SIG-M5 treated with dmso at 0.1 percent for 504 hours (cell line): ENCODE measurements at regions not wholly inside any gene's neighbourhood (a gene's known extent, or its start where the extent isn't known, plus 50 kb on each side); places are given as distances from the start of the nearest gene placed in this dataset.

Source experiments
- DNase-seq: peaks from one replicate; lab custom pipeline; 2025; ENCODE audit not compliant: unreplicated experiment; lab: John Stamatoyannopoulos, UW

DNA sequence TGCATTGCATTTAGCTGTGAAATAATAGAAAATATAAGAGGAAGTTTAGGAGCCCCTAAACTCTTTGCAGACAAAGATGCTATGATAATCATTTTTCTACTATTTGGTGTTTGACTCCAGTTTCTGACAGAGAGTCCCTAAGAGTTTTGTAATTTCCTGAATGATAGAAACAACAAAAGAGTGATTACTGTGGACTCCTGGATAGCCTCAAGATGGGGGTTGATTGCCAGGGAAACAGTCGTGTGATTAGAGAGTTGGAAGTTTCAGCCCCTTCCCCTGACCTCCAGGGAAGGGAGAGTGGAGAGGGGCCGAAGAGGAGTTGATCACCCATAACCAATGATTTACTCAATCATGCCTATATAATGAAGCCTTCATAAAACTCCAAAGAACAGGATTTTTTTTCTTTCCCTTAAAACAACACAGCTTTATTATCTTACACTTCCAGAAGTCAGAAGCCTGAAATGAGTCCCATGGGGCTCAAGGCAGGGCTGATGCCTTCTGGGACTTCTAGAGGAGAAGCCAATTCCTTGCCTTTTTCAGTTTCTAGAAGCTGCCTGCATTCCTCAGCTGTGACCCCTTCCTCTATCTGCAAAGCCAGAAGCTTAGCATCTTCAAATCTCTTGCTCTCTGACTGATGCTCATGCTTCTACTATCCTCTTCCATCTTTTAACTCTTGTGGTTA lies 292.3 kb upstream of the ZPLD1 start:
- DNase-seq, result no peak

- no peak for DNase-seq
Measured at GRCh38 chr3:102143536-102143935, 291.3 kb upstream of the ZPLD1 start.

DNA sequence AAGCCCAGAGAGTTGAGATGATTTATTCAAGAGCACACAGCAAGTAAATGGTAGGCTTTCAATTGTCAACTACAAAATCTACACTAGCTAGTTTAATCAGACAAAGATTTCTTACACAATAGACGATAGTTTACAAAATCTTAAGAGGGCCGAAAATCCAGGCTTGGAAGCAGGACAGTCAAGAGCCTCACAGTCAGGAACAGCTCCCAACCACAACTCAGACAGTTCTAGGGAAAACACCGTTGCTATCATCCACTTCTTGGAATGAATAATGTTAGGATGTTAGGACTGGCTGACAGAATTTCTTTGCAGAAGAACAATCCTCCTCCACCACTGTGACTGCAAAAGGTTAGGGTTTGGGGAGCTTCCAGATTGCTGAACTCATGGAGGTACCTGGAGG lies 290.8 kb upstream of the ZPLD1 start:
- no peak for DNase-seq

- DNase-seq, result no peak
Measured at GRCh38 chr3:102148598-102149337, 286.0 kb upstream of the ZPLD1 start.

- no peak for DNase-seq
Measured at GRCh38 chr3:102151935-102152334, 282.9 kb upstream of the ZPLD1 start.

- no peak for DNase-seq
Measured at GRCh38 chr3:102156426-102156825, 278.4 kb upstream of the ZPLD1 start.

DNA sequence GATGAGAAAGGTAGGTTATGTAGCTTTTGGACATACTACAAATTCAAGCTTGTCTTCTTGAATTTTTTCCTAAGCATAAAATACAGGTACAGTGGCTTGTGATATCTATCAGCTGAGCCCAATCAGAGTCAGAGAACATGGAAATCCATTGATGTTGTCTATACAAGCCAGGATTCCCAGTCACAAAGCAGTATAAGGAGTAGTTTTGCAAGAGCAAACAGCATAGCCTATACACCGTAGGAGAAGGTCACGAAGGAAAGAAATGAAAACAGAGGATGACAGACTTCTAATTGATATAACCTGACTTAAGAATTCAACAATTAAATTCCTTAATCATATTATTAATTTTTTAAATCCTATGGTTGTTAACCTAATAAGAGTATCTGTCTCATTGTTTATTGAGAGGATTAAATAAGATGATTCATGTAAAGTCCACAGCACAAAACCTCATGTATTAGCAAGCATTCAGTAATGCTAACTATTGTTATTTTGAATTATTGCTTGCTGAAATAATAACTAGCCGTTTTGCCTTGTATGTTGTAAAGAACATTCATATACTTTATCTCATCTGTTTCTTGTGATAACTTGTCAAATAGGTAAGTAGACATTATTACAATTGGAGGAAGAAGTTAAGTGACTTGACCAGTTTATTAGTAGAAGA lies 276.6 kb upstream of the ZPLD1 start:
- DNase-seq, result no peak

DNA sequence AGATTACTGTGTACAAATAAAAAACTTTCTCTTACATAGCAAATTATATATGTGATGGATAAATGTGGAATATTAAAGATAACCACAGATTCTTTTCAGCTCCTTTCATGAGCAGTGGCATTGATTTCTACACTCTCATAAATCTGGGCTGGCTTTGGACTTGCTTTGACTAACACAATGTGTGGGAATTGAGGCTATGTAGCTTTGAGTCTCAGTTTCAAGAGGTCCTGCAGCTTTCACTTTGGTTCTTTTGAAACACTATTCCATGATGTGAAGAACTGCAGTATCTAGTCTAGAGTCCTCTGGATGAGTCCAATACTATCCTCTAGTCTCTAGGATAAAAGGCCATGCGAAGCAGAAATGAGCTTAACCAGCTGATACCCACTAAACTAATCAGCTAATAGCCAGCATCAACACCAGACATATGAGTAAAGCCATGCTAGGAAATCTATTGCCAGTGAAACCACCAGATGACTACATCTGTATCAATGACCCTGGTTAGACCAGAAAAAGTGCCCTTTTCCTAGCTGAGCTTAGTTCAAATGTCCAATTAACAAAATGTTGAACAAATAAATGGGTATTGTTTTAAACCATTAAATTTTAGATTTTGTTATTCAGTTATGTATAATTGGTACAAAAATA lies 274.9 kb upstream of the ZPLD1 start:
- DNase-seq, result no peak

GRCh38 chr3:102161384-102162006 lies 273.3 kb upstream of the ZPLD1 start:
- DNase-seq, result no peak

GRCh38 chr3:102162251-102162650 lies 272.6 kb upstream of the ZPLD1 start:
- DNase-seq, result no peak

DNA sequence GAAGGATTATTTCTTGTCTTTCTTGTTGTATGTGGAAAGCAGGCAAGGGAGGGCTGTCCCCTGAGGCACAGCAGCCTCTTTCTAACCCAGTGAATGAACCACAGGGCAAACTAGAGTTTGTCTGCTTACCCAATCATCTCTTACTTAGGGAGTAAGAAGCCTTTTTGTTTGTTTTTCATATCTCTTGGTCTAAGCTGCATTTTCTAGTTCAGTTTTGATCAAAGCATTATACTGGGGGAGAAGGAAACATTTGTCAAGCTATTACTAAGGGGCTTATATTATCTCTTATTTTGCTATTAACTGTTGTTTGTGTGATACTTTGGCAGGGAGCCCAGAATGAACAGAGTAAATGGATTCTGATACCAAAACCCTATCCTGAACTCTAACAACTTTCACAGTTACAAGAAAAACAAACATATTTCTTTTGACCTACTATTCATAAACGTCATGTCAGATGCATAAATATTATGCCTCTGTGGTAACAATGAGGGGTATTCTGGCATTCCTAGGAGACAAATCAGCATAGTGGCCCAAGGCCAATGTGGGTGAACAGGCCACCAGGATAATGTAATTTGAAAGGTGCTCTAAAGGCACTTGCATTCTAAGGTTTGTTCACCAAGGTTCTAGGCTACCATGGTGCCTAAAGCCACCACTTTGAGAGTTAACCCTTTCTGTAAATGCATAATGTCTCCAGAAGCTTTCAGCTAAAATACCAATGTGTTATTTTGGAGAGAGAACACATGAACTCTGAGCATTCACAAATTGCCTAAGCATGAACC lies 271.6 kb upstream of the ZPLD1 start:
- peak; percentile 71 for DNase-seq

DNA sequence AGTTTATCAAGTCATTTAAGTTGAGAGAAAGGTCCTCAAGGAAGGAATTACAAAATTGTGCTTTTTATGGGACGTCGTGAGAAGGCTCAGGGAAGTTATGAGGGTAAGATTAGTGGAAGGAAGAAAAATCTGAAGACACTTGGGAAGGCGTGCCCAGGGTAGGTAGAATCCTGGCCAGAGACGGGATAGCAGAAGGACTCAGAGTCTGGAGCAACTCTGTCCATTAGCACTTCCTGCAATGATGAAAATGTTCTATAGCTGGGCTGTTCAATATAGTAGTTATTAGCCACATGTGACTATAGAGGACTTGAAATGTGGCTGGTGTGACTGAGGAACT lies 271.0 kb upstream of the ZPLD1 start:
- DNase-seq, result no peak

- no peak for DNase-seq
Measured at GRCh38 chr3:102165367-102165766, 269.4 kb upstream of the ZPLD1 start.

DNA sequence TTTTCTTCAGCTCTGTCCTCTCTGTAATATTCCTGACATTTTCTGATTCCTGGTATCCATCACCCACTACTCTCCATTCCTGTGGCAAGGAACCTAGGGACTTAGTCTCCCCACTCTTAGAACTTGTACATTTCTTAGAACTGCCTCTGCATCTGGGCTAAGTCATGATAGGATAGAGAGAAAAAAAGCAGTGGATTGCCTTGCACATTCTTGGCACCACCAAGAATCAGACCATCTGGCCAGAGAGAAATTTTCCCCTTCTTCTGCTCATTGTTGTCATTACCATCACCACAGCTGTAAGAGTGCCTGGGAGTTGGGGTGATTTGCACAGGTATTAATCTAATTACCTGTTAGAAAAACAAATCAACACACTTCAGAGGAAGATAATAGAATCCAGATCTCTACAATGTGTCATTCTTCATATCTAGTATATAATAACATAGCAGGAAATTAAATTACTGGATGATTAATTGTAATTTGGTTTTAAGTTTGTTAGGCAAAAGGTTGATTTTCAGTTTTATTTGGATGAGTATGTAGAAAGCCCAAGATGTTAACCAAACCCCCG lies 264.8 kb upstream of the ZPLD1 start:
- no peak for DNase-seq

- DNase-seq, result no peak
Measured at GRCh38 chr3:102170545-102170944, 264.3 kb upstream of the ZPLD1 start.

DNA sequence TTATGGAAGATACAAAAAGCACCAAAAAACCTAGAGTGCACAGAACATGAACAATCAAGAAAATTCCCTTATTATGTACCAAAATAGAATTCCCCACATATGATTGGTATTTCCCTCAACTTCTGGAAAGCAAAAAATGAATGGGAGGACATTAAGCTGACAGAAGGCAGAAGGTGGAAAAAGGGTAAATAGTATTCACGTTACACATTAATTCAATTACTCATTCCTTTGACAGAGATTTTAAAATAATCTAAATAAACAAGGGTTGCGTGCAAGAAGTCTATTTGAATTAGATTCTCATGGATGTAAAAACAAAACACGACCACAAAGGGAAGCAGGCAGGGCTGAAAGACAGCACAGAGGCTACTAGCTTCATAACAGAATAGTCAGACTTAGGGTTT lies 260.5 kb upstream of the ZPLD1 start:
- no peak for DNase-seq

DNA sequence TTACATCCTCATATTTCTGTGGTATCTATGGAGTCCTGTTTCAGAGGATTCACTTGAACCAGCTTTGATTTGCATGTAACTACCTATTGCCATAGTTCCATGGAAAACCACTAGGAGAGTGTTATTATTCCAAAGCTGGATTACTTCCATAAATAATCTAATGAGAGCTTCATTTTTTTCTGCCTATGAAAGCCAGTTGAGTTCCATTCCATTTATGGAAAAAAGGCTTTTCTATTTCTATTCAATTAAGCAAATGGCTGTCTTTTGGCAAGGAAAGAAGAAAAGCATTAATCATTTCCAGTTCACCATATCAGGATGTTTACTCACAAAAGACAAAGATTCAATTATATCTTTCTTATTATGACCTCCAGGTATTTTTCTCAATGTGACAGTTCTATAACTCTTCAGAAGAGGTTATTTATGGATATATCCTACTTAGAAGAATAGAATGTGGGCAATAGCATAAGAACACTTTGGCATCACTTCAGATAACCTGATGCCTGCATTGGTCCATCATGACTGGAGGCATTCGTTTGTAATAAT lies 259.9 kb upstream of the ZPLD1 start:
- DNase-seq, result no peak

DNA sequence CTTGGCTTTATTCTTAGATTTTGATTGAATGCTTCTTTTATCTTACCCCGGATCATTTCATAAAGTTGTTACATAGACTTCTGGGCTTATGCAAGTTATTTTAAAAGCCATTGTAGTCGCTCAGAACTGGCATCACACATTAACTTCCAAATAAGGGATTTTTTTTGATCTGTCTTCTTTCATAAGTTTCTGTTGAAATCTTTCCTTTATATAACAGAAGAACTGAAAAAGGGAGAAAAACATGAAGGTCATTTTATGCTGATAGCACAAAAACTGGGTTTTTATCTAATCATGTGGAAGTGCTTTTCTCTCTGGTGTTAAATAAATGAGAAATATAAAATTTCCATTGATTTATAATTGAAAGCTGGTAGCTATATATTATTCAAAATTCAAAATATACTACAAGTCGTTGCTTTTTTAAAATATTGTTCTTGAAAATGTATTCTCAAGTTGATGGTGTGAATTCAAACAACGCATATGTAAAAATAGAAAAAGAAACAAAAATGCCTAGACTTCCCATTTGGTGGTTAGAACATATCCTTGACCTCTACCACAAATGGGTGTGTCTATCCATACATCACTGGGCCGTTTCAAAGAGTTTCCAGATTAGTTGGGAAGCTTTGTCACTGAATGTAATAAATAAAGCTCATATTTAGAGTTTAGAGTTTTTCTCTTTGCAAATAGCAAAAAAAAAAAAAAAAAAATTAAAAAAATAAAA lies 258.3 kb upstream of the ZPLD1 start:
- DNase-seq, result peak; percentile 40

DNA sequence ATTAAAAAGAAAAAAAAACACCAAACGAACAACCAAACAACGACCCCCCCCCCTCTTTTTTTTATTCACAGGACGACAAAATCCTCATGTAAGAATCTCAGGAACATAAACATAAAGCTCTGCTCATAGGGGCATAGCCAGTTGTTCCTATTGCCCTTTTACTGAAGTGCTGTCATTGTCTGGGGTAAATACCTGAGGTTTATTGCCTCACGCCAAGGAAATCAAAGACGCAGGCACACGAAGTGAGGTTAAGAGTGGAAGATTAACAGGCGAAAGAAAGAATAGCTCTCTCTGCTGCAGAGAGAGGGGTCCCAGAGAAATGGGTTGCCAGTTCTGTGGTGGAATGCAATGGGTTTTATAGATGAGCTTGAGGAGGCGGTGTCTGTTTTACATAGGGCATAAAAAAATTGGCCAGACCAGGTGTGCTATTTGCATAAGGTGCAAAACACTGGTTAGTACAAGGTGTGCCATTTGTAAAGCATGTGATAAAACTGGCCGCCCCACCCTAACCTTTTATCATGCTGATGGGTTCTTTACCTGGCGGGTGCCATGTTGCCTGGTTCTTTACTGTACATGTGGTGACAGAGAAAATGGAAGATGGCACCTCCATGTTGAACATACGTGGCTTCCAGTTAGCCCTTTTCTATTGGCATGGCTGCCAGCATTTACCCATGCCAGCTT lies 257.6 kb upstream of the ZPLD1 start:
- DNase-seq, result no peak
